22Rv1 (cell line): ENCODE measurements at regions not wholly inside any gene's neighbourhood (a gene's known extent, or its start where the extent isn't known, plus 50 kb on each side); places are given as distances from the start of the nearest gene placed in this dataset.

ENCODE experiments used
- ZFX ChIP-seq: fragments of 450-650 bp; IDR thresholded peaks from 2 replicates; pipeline ENCODE4 v1.6.1; 2017; ENCODE audit warnings: antibody characterized with exemption, borderline replicate concordance
- TF ChIP-seq, protein P1 (sequence below): fragments of 450-650 bp; IDR thresholded peaks from 2 replicates; pipeline ENCODE4 v1.5.1; 2017; ENCODE audit warnings: mild to moderate bottlenecking

DNA sequence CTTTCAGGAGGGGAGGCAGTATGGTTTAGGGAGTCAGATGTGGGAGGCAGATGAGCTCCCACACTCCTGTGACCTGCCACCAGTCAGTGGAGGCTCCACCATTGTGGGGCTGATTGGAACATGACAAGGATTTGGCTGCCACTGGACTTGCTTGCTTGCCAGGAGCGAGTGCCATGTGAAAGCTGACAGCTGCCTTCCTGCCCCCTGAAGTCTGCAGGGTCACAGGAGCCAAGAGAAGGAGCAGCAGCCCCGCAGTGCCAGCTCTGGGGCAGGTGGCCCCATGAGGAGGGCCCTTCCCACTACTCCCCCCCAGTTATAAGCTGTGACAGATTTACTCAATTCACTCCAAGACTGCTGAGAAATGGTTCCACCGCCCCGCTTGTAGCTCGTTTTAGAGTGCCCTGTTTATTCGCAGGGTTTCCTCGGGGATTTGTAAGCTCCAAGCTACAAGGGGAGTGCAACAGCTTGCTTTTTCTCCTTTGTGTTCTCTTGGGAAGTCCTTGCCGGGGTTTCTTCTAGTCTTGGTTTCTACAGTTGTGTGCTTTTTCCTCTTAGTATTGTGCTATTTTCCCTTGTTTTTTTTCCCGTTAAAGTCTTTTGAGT is 414.3 kb downstream of the MEIS1 start:
- TF ChIP-seq, protein P1, sequence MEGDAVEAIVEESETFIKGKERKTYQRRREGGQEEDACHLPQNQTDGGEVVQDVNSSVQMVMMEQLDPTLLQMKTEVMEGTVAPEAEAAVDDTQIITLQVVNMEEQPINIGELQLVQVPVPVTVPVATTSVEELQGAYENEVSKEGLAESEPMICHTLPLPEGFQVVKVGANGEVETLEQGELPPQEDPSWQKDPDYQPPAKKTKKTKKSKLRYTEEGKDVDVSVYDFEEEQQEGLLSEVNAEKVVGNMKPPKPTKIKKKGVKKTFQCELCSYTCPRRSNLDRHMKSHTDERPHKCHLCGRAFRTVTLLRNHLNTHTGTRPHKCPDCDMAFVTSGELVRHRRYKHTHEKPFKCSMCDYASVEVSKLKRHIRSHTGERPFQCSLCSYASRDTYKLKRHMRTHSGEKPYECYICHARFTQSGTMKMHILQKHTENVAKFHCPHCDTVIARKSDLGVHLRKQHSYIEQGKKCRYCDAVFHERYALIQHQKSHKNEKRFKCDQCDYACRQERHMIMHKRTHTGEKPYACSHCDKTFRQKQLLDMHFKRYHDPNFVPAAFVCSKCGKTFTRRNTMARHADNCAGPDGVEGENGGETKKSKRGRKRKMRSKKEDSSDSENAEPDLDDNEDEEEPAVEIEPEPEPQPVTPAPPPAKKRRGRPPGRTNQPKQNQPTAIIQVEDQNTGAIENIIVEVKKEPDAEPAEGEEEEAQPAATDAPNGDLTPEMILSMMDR: no peak
- no peak for TF ChIP-seq ZFX
